Fibroblast of lung (primary cell): ENCODE measurements at regions not wholly inside any gene's neighbourhood (a gene's known extent, or its start where the extent isn't known, plus 50 kb on each side); places are given as distances from the start of the nearest gene placed in this dataset.

Experiments used
- EZH2 ChIP-seq: IDR thresholded peaks from 2 replicates; pipeline ENCODE4 v1.5.1; 2012; ENCODE audit warnings: low read length, control low read depth, mild to moderate bottlenecking; ENCODE audit errors: missing control alignments
- TF ChIP-seq, protein P1 (sequence below), 2 donors: IDR thresholded peaks in 1 of 2; conservative IDR thresholded peaks in 1 of 2; 1 replicate in 1 of 2; 2 replicates in 1 of 2; pipeline ENCODE4 v1.5.1; 2011 to 2012; ENCODE audit warnings: low read length in 2 of 2, control low read depth in 1 of 2, inconsistent platforms in 1 of 2, low read depth in 1 of 2, mild to moderate bottlenecking in 1 of 2

DNA sequence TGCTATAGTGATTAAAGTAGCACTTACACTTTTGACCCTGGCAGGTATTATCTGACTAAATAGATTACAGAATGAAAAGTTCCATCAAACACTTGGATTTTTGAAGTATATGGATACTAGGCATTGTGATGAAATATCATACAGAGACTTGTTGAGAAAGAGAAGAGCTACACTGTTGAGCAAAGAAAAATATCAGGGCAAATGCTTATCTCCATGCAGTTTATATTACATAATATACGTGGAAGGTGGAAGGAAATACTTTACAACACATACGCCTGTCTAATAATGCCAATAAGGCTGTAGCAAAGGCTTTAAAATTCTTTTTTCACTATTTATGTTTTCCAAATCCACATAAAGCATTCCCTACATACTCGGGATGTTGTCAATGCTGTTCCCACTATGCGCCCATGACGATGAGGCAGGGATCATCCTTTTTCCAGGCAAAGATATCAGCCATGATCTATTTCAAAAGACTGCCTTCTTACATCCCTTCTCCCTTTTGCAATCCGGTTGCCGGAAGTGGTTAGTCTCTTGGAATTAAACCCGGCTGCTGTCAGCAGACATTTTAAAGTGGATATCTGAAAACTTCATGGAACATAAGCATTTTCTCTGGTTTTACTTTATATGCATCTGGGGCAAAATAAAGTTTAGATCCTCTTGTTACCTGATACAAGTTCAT lies 92.6 kb upstream of the ITGA4 start:
- TF ChIP-seq, protein P1, sequence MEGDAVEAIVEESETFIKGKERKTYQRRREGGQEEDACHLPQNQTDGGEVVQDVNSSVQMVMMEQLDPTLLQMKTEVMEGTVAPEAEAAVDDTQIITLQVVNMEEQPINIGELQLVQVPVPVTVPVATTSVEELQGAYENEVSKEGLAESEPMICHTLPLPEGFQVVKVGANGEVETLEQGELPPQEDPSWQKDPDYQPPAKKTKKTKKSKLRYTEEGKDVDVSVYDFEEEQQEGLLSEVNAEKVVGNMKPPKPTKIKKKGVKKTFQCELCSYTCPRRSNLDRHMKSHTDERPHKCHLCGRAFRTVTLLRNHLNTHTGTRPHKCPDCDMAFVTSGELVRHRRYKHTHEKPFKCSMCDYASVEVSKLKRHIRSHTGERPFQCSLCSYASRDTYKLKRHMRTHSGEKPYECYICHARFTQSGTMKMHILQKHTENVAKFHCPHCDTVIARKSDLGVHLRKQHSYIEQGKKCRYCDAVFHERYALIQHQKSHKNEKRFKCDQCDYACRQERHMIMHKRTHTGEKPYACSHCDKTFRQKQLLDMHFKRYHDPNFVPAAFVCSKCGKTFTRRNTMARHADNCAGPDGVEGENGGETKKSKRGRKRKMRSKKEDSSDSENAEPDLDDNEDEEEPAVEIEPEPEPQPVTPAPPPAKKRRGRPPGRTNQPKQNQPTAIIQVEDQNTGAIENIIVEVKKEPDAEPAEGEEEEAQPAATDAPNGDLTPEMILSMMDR (conservative IDR thresholded peaks at IDR 0.05 in 1 of 2, IDR thresholded peaks at IDR 0.05 in 1 of 2; ENCODE audit: low read depth in 1 of 2, low read length in 2 of 2) = no peak
- TF ChIP-seq EZH2 = no peak
